ENCODE measurements at regions not wholly inside any gene's neighbourhood (a gene's known extent, or its start where the extent isn't known, plus 50 kb on each side); places are given as distances from the start of the nearest gene placed in this dataset.

GRCh38 chr11:64428693-64429092, 69.7 kb downstream of the RPS6KA4 start:
- Histone ChIP-seq H3K36me3 (no peaks in the 10 kb centered on the region), H3K27me3 (no peaks in the 10 kb centered on the region), H3K27ac (no peak overlapping the region), H3K4me3 (no peak overlapping the region), H3K4me1 (no peaks in the 10 kb centered on the region), H3K9me3 (no peaks in the 10 kb centered on the region)
- TF ChIP-seq POLR2A (IDR thresholded peaks at IDR 0.05) (no peak), CTCF (IDR thresholded peaks at IDR 0.05) (no peak), POLR2AphosphoS5 (IDR thresholded peaks at IDR 0.05; ENCODE audit: insufficient read depth in 1 of 2, low read depth in 1 of 2) (no peak)
- intact Hi-C loops (cut with DNase I), result no loop called here
- DNase-seq (ENCODE audit: extremely low spot score in 2 of 2), result no peak

GRCh38 chr11:64429970-64430369, 71.0 kb downstream of the RPS6KA4 start:
- no peak for TF ChIP-seq POLR2A (IDR thresholded peaks at IDR 0.05)
- no peak for TF ChIP-seq POLR2AphosphoS5 (IDR thresholded peaks at IDR 0.05; ENCODE audit: insufficient read depth in 1 of 2, low read depth in 1 of 2)
- no peak for TF ChIP-seq CTCF (IDR thresholded peaks at IDR 0.05)
- DNase-seq (ENCODE audit: extremely low spot score in 2 of 2), result no peak

GRCh38 chr11:64430645-64431044, 71.7 kb downstream of the RPS6KA4 start:
- H3K27ac ChIP-seq, result no peak overlapping the region
- DNase-seq (ENCODE audit: extremely low spot score in 2 of 2), result no peak
- no peaks in the 10 kb centered on the region for H3K4me1 ChIP-seq
- intact Hi-C loops (cut with DNase I), result no loop called here
- no peaks in the 10 kb centered on the region for H3K36me3 ChIP-seq
- H3K9me3 ChIP-seq, result no peaks in the 10 kb centered on the region
- no peak overlapping the region for H3K4me3 ChIP-seq
- TF ChIP-seq CTCF (IDR thresholded peaks at IDR 0.05) (no peak), POLR2AphosphoS5 (IDR thresholded peaks at IDR 0.05; ENCODE audit: insufficient read depth in 1 of 2, low read depth in 1 of 2) (no peak), POLR2A (IDR thresholded peaks at IDR 0.05) (no peak)
- no peaks in the 10 kb centered on the region for H3K27me3 ChIP-seq

More at GRCh38 chr11:64429970-64430369, 71.0 kb downstream of the RPS6KA4 start:
- H3K27ac ChIP-seq, result no peak overlapping the region
- no peaks in the 10 kb centered on the region for H3K4me1 ChIP-seq
- intact Hi-C loops (cut with DNase I), result no loop called here
- H3K27me3 ChIP-seq, result no peaks in the 10 kb centered on the region
- no peaks in the 10 kb centered on the region for H3K36me3 ChIP-seq
- no peaks in the 10 kb centered on the region for H3K9me3 ChIP-seq
- no peak overlapping the region for H3K4me3 ChIP-seq

GRCh38 chr11:64436000-64436399, 77.0 kb downstream of the RPS6KA4 start:
- Histone ChIP-seq H3K27ac (no peak overlapping the region), H3K27me3 (no peaks in the 10 kb centered on the region), H3K9me3 (no peaks in the 10 kb centered on the region), H3K4me1 (no peaks in the 10 kb centered on the region), H3K4me3 (no peak overlapping the region), H3K36me3 (no peaks in the 10 kb centered on the region)
- TF ChIP-seq POLR2A (IDR thresholded peaks at IDR 0.05) (no peak), POLR2AphosphoS5 (IDR thresholded peaks at IDR 0.05; ENCODE audit: insufficient read depth in 1 of 2, low read depth in 1 of 2) (no peak), CTCF (IDR thresholded peaks at IDR 0.05) (no peak)
- no peak for DNase-seq (ENCODE audit: extremely low spot score in 2 of 2)
- intact Hi-C loops (cut with DNase I), result no loop called here

GRCh38 chr11:64437426-64437825, 78.5 kb downstream of the RPS6KA4 start:
- Histone ChIP-seq H3K27me3 (no peaks in the 10 kb centered on the region), H3K27ac (no peak overlapping the region), H3K4me3 (no peak overlapping the region), H3K36me3 (no peaks in the 10 kb centered on the region), H3K9me3 (no peaks in the 10 kb centered on the region), H3K4me1 (no peaks in the 10 kb centered on the region)
- DNase-seq (ENCODE audit: extremely low spot score in 2 of 2), result no peak
- intact Hi-C loops (cut with DNase I), result no loop called here
- no peak for TF ChIP-seq POLR2A (IDR thresholded peaks at IDR 0.05)
- TF ChIP-seq POLR2AphosphoS5 (IDR thresholded peaks at IDR 0.05; ENCODE audit: insufficient read depth in 1 of 2, low read depth in 1 of 2), result no peak
- no peak for TF ChIP-seq CTCF (IDR thresholded peaks at IDR 0.05)
